Activated CD4-positive, alpha-beta T cell treated with anti-CD3 and anti-CD28 coated beads, Interleukin-2, amount 10 ng/mL, durations not matched to agents 7 days and 5 days (primary cell): ENCODE measurements at regions not wholly inside any gene's neighbourhood (a gene's known extent, or its start where the extent isn't known, plus 50 kb on each side); places are given as distances from the start of the nearest gene placed in this dataset.
"Not testable (repeated sequence)": the region's sequence is repeated elsewhere in the genome, so short reads cannot be mapped to it uniquely, and the experiment has no call there.

Source experiments
- CTCF ChIA-PET: fragments of 350-600 bp; sonication (Branson Sonifier 250); formaldehyde crosslinking; loops from one replicate; lab custom pipeline; 2021; ENCODE audit warnings: antibody characterized with exemption; lab: Charles Lee
- POLR2A ChIA-PET: fragments of 350-600 bp; sonication (Branson Sonifier 250); formaldehyde crosslinking; loops from one replicate; lab custom pipeline; 2021; ENCODE audit warnings: antibody characterized with exemption; lab: Charles Lee
- DNase-seq: peaks from one replicate; pipeline ENCODE4 v3.0.0-alpha.2; 2020
- H3K27ac Mint-ChIP-seq: one replicate; pipeline ENCODE4 v1.8.0; 2021; ENCODE audit warnings: mild to moderate bottlenecking, moderate library complexity, mixed read lengths
- H3K27me3 Mint-ChIP-seq: one replicate; pipeline ENCODE4 v1.8.0; 2021; ENCODE audit warnings: mixed read lengths
- H3K36me3 Mint-ChIP-seq: one replicate; pipeline ENCODE4 v1.8.0; 2021; ENCODE audit warnings: low read depth, mixed read lengths
- H3K4me1 Mint-ChIP-seq: one replicate; pipeline ENCODE4 v1.8.0; 2021; ENCODE audit warnings: mixed read lengths
- H3K4me3 Mint-ChIP-seq: one replicate; pipeline ENCODE4 v1.8.0; 2021; ENCODE audit warnings: mild to moderate bottlenecking, moderate library complexity, mixed read lengths
- H3K9me3 Mint-ChIP-seq: one replicate; pipeline ENCODE4 v1.8.0; 2021; ENCODE audit warnings: mixed read lengths

DNA sequence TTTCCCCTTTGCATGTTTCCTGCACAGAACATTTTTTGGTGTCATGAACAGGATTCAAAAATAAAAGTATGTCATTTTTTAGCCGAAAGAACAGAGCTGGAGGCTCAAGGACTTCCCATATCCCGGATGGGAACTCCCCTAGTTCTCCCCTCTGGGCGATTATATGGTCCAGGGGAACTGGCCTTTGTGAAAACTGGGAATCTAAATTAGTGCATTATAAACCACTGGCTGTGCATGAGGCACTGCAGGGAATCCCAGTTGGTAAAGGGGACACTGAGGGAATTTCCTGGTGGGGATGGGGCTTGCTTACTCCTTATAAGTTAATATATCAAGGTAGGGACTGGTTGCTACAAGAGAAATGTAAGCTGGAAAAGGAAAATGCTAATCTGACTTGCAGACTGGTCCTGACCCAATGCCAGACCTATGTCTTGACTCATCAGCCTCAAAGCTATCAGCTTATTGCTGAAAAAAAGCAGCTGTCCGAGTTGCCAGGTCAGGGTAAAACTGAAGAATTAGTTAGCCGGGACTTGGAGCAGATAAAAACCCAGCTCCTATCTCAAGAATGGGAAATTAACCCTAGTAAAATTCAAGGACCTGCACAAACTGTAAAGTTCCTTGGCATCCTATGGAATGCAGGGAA lies 122.6 kb downstream of the FCRL5 start:
- Mint-ChIP-seq H3K4me1 (no peaks in the 10 kb centered on the region), H3K27ac (no peak overlapping the region), H3K27me3 (peaks cover 12% of the 10 kb centered on the region), H3K4me3 (no peak overlapping the region), H3K9me3 (no peaks in the 10 kb centered on the region), H3K36me3 (no peaks in the 10 kb centered on the region)
- DNase-seq = no peak
- POLR2A ChIA-PET = no interaction called here
- CTCF ChIA-PET = interaction anchor here (1.3 kb wide), 1 partner anchor 27 kb away, joined by 3 read pairs; no protein-coding TSS in a partner anchor

DNA sequence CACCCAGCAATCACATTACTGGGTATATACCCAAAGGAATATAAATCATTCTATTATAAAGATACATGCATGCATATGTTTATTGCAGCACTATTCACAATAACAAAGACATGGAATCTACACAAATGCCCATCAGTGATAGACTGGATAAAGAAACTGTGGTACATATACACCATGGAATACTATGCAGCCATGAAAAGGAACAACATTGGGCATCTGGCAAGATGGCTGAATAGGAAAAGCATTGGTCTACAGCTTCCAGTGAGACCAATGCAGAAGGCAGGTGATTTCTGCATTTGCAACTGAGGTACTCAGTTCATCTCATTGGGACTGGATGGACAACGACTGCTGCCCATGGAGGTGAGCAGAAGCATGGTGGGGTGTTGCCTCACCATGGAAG lies 128.6 kb downstream of the FCRL5 start:
- CTCF ChIA-PET, H3K4me1 Mint-ChIP-seq, H3K9me3 Mint-ChIP-seq, H3K36me3 Mint-ChIP-seq, H3K27ac Mint-ChIP-seq, H3K4me3 Mint-ChIP-seq, H3K27me3 Mint-ChIP-seq, DNase-seq, POLR2A ChIA-PET: not testable (repeated sequence)

DNA sequence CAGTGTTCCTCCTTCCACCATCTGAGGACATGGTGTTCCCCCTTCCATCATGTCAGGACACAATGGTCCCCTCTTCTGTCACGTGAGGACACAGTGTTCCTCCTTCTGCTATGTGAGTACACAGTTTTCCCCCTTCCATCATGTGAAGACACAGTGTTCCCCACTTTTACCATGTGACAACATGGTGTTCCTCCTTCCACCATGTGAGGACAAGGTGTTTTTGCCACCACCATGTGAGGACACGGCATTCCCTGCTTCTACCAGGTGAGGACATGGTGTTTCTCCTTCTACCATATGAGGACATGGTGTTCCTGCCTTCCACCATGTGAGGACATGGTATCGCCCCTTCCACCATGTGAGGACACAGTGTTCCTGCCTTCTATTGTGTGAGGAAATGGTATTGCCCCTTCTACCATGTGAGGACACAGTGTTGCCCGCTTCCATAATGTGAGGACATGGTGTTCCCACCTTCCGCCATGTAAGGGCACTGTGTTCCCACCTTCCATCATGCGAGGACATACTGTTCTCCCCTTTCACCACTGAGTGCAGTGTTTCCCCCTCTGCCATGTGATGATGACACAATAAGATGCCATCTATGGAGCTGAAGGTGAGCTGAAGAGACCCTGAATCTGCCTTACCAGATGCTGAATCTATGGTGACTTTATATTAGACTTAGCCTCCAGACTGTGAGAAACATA lies 132.3 kb downstream of the FCRL5 start:
- DNase-seq = no peak
- ChIA-PET CTCF (no interaction called here), POLR2A (no interaction called here)
- H3K36me3 Mint-ChIP-seq = no peaks in the 10 kb centered on the region
- no peaks in the 10 kb centered on the region for H3K4me1 Mint-ChIP-seq
- peaks cover 5% of the 10 kb centered on the region for H3K27me3 Mint-ChIP-seq
- H3K27ac Mint-ChIP-seq = no peak overlapping the region
- H3K9me3 Mint-ChIP-seq = no peaks in the 10 kb centered on the region
- H3K4me3 Mint-ChIP-seq = no peak overlapping the region

DNA sequence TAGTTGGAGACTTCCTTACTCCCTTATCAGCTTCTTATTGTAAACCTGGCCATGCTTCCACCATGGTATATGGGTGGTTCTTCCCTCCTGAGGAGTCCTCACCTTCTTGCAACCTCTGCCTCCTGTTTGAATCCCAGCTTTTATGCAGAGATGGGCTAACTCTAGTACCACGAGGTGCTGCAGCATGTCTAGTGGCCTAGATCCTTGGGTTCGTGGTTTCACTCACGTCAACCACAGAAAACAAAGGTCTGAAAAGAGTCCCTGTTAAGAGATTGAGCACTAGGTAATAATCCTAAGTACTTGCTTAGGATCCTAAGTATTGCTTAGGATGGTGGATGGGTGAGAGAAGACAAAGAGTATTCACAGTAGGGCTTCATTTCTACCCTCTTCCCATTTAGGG lies 133.7 kb downstream of the FCRL5 start:
- POLR2A ChIA-PET = no interaction called here
- Mint-ChIP-seq H3K4me3 (no peak overlapping the region), H3K4me1 (no peaks in the 10 kb centered on the region)

DNA sequence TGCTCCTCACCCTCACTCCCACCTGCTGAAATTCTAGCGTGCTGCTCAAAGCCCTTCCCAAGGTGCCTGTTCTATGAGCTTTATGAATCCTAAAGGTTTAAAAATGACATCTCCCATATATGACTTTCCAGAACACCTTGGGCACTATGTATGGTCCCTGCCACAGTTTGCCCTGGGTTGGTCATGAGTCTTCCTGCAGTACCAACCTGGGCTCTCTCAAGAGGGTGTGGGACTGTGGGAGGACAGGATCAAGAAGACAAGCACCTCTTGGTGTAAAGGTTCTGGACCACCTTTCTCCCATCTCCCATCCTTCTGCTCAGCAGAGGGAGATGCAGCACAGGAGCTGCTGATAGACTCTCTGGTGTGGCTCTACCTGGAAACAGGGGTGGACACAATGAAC lies 134.1 kb downstream of the FCRL5 start:
- DNase-seq = no peak
- ChIA-PET CTCF (no interaction called here), POLR2A (no interaction called here)
- H3K27me3 Mint-ChIP-seq = peaks cover 5% of the 10 kb centered on the region
- H3K27ac Mint-ChIP-seq = no peak overlapping the region
- no peaks in the 10 kb centered on the region for H3K9me3 Mint-ChIP-seq
- no peaks in the 10 kb centered on the region for H3K36me3 Mint-ChIP-seq
- no peak overlapping the region for H3K4me3 Mint-ChIP-seq
- no peaks in the 10 kb centered on the region for H3K4me1 Mint-ChIP-seq

More for the DNA sequence above, 133.7 kb downstream of the FCRL5 start:
- DNase-seq = no peak
- Mint-ChIP-seq H3K27me3 (peaks cover 5% of the 10 kb centered on the region), H3K36me3 (no peaks in the 10 kb centered on the region), H3K27ac (no peak overlapping the region), H3K9me3 (no peaks in the 10 kb centered on the region)
- CTCF ChIA-PET = no interaction called here

DNA sequence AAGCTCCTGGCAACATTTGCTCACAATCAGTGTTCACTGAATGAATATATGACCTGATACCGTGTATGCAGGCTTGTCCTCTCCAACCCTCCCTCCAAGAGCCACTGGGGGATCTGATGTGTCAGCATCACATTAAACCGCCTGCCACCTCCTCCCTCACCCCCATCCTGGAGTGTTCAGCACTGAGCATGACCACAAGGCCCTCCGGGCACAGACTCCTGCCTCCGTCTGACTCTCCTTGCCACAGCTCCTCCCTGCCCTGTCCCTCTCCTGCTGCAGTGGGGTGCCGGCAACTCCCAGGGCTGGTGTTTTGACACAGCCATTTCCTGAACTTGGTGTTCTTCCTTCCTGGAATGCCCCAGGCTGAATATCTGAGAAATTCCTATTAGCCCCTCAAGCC lies 136.7 kb downstream of the FCRL5 start:
- no peak for DNase-seq
- H3K36me3 Mint-ChIP-seq = no peaks in the 10 kb centered on the region
- no peaks in the 10 kb centered on the region for H3K9me3 Mint-ChIP-seq
- H3K27me3 Mint-ChIP-seq = peaks cover 5% of the 10 kb centered on the region
- no peak overlapping the region for H3K27ac Mint-ChIP-seq
- ChIA-PET CTCF (interaction anchor here (0.6 to 1.3 kb wide), 2 partner anchors 66 to 347 kb away, joined by 3 read pairs; no protein-coding TSS in a partner anchor), POLR2A (no interaction called here)
- no peak overlapping the region for H3K4me3 Mint-ChIP-seq
- H3K4me1 Mint-ChIP-seq = no peaks in the 10 kb centered on the region

DNA sequence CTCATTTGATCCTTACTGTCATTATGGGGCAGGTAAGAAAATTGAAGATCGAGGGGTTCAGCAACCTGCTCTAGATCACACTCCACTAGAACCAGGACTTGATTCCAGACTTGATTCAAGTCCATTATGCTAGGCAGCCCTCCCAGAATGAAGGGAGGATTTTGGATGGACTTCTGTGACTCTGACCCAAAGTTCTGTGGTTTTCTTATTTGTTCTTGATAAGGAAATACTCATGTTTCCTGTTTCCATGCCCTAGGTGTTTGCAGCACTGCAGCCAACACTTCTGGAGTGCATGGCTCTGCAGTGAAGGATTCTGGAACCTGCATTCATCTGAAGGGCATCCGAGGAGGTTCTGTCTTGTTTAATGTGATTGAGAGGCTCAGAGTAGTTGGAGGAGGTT lies 140.0 kb downstream of the FCRL5 start:
- H3K27me3 Mint-ChIP-seq = no peaks in the 10 kb centered on the region
- CTCF ChIA-PET = no interaction called here
- H3K4me1 Mint-ChIP-seq = peaks cover 4% of the 10 kb centered on the region
- no peak overlapping the region for H3K27ac Mint-ChIP-seq
- POLR2A ChIA-PET = no interaction called here
- H3K36me3 Mint-ChIP-seq = no peaks in the 10 kb centered on the region
- no peak for DNase-seq
- H3K9me3 Mint-ChIP-seq = no peaks in the 10 kb centered on the region
- H3K4me3 Mint-ChIP-seq = no peak overlapping the region

DNA sequence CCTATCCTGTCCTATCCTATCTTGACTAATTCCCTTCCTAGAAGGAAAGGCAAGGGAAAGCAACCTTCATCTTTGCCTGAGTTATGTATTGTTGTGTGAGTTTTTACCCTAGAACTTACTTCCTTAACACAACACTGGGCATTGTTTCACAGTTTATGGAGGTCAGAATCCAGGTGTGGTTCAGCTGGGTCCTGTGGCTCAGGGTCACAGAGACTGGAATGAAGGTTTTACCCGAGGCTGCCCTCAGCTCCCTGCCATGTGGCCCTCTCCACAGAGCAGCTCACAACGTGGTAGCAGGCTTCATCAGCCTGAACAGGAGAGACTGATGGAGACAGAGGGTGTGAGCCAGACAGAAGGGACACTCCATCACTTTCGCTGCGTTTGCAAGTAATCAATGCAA lies 140.5 kb downstream of the FCRL5 start:
- Mint-ChIP-seq H3K36me3 (no peaks in the 10 kb centered on the region), H3K4me3 (no peak overlapping the region), H3K27ac (no peak overlapping the region), H3K9me3 (no peaks in the 10 kb centered on the region), H3K27me3 (no peaks in the 10 kb centered on the region), H3K4me1 (peaks cover 4% of the 10 kb centered on the region)
- CTCF ChIA-PET = no interaction called here
- DNase-seq = no peak
- POLR2A ChIA-PET = no interaction called here

DNA sequence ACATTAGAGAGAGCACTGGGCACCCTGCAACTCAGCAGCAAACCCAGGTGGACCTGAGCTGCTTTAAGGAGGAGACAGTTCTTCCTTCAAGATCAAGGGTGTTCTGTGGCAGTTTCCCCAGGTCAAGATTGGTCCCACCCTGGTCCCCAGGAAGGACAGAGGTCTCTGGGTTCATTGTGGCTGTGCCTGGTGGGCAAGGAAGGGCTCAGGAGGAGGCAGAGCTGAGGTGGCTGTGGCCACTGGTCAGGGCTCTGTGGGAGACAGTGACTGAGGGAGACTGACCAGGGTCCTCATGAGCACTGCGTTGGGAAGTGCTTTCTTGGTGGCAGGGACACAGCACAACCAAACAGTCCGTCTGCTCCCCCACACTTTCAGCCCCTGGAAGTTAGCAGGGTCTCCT lies 141.3 kb downstream of the FCRL5 start:
- DNase-seq = no peak
- H3K36me3 Mint-ChIP-seq = no peaks in the 10 kb centered on the region
- no peaks in the 10 kb centered on the region for H3K9me3 Mint-ChIP-seq
- H3K4me1 Mint-ChIP-seq = peaks cover 4% of the 10 kb centered on the region
- ChIA-PET POLR2A (no interaction called here), CTCF (no interaction called here)
- peaks cover 2% of the 10 kb centered on the region for H3K27me3 Mint-ChIP-seq
- no peak overlapping the region for H3K27ac Mint-ChIP-seq
- no peak overlapping the region for H3K4me3 Mint-ChIP-seq

DNA sequence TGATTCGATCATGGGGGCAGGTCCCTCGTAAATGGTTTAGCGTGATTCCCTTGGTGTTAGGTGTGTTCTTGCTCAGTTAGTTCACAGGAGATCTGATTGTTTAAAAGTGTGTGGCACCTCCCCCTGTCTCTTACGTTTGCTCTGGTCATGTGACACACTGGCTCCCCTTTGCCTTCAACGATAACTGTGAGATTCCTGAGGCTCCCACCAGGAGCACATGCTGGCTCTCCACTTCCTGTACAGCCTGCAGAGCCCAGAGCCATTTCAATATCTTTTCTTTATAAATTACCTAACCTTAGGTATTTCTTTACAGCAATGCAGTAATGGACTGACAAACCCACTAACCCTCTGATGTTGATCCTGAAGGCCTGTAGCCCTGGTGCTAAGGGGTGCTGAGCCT lies 141.9 kb downstream of the FCRL5 start:
- H3K4me1 Mint-ChIP-seq = peaks cover 4% of the 10 kb centered on the region
- no peaks in the 10 kb centered on the region for H3K9me3 Mint-ChIP-seq
- CTCF ChIA-PET = no interaction called here
- POLR2A ChIA-PET = no interaction called here
- H3K27ac Mint-ChIP-seq = no peak overlapping the region
- H3K36me3 Mint-ChIP-seq = no peaks in the 10 kb centered on the region
- H3K27me3 Mint-ChIP-seq = peaks cover 2% of the 10 kb centered on the region
- DNase-seq = no peak
- H3K4me3 Mint-ChIP-seq = no peak overlapping the region

DNA sequence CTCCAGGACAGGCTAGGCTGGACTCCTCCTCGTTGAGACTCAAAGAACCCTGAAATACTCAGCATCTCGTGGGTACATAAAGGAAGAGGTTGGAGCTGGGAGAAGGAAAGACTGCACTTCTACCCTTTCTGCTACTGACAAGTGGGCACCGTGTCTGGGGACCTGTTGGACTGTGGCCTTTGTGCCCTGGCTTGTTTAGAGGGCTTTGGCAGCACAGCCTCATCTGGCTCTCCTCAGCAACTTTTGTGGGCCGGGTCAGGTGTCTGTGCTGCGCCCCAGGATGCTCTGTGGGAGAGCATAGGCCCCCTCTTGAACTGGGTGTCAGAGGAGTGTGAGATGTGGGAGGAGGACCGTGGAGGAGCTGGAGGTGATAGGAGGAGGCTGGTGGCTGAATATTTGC lies 142.4 kb downstream of the FCRL5 start:
- H3K27ac Mint-ChIP-seq = no peak overlapping the region
- no peak overlapping the region for H3K4me3 Mint-ChIP-seq
- H3K9me3 Mint-ChIP-seq = no peaks in the 10 kb centered on the region
- peaks cover 6% of the 10 kb centered on the region for H3K27me3 Mint-ChIP-seq
- ChIA-PET POLR2A (no interaction called here), CTCF (no interaction called here)
- H3K36me3 Mint-ChIP-seq = no peaks in the 10 kb centered on the region
- DNase-seq = no peak
- peaks cover 4% of the 10 kb centered on the region for H3K4me1 Mint-ChIP-seq

DNA sequence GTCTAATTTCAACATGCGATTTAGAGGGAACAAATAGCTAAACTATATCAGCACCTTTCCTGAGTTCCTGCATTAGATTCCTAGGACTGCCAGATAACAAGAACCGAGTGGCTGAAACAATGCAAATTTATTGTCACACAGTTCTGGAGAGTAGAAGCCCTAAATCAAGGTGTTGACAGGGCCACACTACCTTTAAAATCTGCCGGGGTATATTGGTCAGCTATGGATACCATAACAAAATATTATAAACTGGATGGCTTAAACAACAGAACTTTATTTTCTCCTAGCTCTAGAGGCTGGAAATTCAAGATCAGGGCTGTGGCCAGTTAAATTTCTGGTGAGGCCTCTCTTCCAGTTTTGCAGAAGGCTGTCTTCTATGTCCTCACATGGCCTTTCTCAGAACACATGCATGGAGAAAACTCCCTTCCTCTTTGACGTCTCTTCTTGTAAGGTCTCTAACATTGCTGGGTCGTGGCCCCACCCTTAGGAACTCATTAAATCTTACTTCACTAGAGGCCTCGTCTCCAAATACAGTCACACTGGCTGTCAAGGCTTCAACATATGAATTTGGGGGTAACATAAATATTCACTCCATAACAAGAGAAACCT lies 144.3 kb downstream of the FCRL5 start:
- Mint-ChIP-seq H3K27me3 (peaks cover 8% of the 10 kb centered on the region), H3K9me3 (no peaks in the 10 kb centered on the region), H3K36me3 (no peaks in the 10 kb centered on the region), H3K4me3 (no peak overlapping the region), H3K4me1 (peaks cover 4% of the 10 kb centered on the region), H3K27ac (no peak overlapping the region)
- ChIA-PET CTCF (no interaction called here), POLR2A (no interaction called here)
- DNase-seq = no peak

DNA sequence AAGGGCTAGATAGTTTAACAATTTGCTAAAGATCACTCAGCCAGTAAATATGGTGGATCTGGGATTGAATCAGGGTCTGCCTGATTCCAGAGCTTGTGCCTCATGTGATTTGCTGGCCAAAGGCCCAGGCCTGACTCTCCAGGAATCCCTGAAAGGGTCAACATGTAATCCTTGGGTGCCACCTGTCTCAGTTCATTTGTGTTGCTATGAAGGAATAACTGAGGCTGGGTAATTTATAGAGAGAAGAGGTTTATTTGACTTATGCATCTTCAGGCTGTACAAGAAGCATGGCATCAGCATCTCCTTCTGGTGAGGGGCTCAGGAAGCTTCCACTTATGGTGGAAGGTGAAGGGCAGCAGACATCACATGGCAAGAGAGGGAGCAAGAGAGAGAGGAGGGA lies 144.9 kb downstream of the FCRL5 start:
- no peak for DNase-seq
- H3K27ac Mint-ChIP-seq = no peak overlapping the region
- H3K36me3 Mint-ChIP-seq = no peaks in the 10 kb centered on the region
- peaks cover 13% of the 10 kb centered on the region for H3K27me3 Mint-ChIP-seq
- H3K4me3 Mint-ChIP-seq = no peak overlapping the region
- CTCF ChIA-PET = no interaction called here
- peaks cover 4% of the 10 kb centered on the region for H3K4me1 Mint-ChIP-seq
- H3K9me3 Mint-ChIP-seq = no peaks in the 10 kb centered on the region
- POLR2A ChIA-PET = no interaction called here
